NK-92 treated with Interleukin-12 subunit alpha and Interleukin-12 subunit beta, amount 100 ng/mL, for 24 hours (cell line): ENCODE measurements at regions not wholly inside any gene's neighbourhood (a gene's known extent, or its start where the extent isn't known, plus 50 kb on each side); places are given as distances from the start of the nearest gene placed in this dataset.

Experiments
- DNase-seq: peaks from one replicate; lab custom pipeline; 2025; lab: John Stamatoyannopoulos, UW

GRCh38 chr17:79192503-79193351, 118.1 kb downstream of the ENGASE start:
- DNase-seq = no peak

DNA sequence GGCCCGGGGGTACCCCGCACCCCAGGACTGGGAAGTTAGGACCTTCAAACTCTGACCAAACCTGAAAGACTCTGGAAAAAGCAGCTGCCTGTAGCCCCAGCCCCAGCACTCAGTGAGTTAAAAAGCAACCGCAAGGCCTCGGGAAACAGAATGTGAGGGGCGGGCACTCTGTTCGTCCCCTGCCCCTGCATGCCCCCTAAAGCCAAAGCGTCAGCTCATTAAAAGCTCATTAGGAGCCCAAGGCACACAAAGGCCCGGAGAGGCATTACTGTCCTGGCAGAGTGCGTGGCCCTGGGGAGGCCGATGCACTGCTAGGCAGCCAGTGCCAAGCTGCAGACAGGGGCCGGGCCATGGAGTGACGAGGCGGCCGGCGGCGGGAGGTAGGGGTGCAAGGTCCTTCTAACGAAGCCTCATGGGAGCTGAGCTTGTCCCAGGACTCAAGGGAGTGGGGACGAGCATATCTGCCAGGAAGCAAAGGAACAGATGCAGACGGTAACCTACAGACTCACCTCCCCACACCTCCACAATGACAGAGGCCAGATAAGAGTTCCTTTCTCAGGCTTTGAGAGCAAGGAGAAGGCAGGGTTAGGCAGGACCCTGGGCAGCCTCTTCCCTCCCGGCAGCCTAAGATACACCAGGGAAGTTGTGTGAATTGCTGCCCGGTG, 116.8 kb downstream of the ENGASE start:
- DNase-seq = no peak

- DNase-seq = no peak
These were observed 114.7 kb downstream of the ENGASE start for GRCh38 chr17:79189305-79189704.

GRCh38 chr17:79188685-79189084, 114.1 kb downstream of the ENGASE start:
- DNase-seq = no peak

DNA sequence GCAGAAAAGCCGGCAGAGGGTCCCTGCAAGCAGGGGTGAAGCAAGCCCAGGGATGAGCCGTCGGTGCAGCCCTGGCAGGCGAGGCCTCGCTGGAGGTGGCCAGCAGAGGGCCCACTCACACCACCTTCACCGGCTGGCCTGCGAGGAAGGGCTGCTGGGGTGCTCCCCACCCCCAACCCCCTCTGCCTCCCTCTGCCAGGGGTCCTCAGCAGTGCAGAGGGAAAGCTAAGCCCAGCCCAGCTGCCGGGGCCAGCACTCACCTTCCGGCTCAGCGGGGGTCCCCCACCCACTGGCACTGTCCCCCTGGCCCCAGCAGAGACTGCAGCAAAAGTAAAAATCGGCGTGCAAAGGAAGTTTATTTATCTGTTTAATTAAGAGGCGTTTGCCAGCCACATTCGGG, 113.4 kb downstream of the ENGASE start:
- DNase-seq = no peak

GRCh38 chr17:79187186-79187585, 112.6 kb downstream of the ENGASE start:
- no peak for DNase-seq

DNA sequence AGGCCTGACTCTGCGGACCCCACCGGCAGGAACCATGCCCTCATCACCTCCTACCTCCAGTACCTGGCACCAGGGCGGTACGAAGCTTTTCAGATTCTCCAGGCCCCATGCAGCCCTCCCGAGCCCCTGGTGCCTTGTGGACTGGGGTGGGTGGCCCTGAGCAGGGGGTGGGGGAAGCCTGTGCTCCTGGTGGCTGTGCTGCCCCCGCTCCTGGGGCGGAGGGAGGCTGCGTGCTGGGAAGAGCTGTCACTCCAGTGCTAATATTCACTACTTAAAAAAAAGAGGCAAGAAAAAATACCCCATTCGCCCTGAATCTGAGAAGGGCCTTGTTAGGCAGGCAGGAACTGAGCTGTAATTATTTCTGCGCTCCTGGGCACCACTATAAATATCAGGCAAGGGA, 111.8 kb downstream of the ENGASE start:
- DNase-seq = no peak

- no peak for DNase-seq
These were observed 111.0 kb downstream of the ENGASE start for GRCh38 chr17:79185671-79186070.

DNA sequence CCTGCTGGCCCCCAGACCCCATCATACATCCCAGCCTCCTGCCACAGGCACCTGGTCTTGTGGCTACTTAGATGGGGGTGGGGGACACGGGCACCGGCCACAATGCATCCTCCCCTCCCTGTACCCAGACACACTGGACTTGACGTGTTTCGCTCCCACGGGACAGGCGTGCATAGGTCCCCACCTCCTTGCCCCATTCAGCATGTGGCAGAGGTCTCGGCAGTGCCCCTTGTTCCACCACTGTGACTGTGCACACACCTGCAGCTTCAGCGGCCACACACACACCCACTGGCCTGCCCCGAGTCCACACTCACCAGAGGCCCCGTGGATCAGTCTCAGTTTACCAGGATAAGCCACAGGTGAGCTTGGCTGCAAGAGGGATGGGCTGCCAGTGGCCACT, 109.6 kb downstream of the ENGASE start:
- no peak for DNase-seq

DNA sequence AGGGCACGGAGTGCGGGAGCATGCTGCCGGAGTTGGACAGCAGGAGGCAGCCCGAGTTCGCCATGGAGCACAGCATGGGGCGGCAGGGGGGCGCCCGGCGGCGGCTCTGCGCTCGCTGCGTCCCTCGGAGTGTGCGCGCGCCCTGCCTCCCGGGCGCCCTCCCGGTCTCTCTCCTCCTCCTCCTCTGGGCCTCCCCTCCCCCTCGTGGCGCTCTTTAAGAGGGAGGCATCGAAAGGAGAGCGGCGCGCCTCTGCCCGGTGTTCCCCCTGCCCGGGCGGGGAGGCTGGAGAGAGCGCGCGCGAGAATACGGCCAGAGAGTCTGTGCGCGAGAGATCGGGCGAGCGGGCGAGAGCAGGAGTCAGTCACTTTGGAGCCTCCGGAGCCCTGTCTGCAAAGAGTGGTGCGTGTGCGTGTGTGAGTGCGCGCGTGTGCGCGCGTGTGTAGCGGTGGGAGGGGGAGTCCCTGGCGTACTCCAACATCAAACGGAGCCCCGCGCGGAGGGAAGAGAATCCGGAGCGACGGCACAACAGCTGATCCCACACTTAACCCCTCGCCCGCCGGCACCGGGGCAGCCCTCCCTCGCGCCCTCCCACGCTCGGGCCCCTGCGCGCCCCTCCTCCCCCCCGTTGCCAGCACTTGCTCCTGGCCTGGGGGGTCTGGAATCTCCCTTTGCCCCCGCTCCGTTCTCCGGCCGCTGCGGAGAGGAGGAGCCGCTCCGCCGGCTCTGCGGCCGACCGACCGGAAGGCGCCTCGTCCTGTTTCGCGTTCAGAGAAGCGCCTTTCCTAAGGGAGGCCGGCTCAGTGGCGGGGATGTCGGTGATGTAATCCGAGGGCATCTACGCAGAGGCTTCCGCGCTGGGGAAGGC, 108.9 kb downstream of the ENGASE start:
- DNase-seq = no peak

- no peak for DNase-seq
These were observed 108.3 kb downstream of the ENGASE start for GRCh38 chr17:79183043-79183292.

DNA sequence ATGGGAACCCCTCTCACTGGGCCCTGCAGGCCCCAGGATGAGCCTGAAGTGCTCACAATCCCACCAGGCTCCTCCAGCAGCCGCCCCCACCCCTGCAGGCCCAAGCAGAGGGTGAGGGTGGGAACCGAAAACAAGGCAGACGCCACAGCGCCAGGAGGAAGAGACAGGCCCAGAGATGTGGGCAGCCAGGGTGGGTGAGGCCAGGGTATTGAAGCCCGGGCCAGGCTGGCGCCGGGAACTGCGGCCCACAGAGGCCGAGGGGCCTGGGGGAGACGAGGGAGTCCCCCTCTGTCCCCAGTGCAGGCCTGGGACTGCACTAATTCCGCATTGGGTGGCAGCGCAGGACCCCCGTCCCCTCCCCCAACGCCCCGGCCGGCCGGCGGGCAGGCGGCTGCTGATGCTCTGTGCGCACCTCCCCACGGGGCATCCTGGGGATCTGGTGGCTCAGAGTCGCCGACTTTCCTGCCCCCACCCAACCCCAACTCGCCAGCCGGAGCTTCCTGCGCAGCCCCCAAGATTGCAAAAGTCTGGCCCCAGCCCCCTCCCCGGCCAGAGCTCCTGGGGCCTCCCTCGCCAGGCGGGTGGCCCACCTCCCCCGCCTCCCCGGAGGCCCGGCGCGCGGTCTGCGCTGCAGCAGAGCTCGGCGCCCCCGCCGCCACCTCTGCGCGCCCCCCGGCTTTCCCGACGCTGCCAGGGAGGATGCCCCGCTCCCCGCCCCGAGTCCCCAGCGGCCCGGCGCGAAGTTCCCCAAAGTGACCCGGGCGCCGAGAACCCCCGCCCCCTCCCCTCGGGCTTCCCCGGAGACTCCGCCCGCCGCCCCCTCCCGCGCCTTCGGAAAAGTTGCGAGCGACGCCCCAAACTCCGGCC, 107.8 kb downstream of the ENGASE start:
- no peak for DNase-seq

GRCh38 chr17:79180358-79181005, 105.9 kb downstream of the ENGASE start:
- no peak for DNase-seq

DNA sequence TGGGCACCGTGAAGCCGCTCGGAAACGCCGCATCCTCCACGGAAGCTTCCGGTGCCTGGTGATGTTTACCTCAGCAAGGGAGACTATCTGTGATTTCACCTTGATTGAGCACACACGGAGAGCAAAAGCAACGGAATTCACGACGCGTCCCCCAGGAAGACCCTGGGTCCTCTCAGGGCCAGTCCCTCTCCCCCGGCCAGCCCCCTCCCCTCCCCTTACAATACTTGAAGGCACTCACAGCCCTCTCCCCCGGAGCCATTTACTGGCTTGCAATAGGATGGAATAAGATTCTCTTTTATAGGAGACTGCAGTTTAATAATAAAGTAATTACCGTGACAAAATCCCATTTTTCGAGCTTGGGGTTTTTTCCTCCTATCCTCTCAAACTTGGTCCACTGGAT, 104.7 kb downstream of the ENGASE start:
- no peak for DNase-seq

- DNase-seq = no peak
These were observed 103.3 kb downstream of the ENGASE start for GRCh38 chr17:79177877-79178276.

DNA sequence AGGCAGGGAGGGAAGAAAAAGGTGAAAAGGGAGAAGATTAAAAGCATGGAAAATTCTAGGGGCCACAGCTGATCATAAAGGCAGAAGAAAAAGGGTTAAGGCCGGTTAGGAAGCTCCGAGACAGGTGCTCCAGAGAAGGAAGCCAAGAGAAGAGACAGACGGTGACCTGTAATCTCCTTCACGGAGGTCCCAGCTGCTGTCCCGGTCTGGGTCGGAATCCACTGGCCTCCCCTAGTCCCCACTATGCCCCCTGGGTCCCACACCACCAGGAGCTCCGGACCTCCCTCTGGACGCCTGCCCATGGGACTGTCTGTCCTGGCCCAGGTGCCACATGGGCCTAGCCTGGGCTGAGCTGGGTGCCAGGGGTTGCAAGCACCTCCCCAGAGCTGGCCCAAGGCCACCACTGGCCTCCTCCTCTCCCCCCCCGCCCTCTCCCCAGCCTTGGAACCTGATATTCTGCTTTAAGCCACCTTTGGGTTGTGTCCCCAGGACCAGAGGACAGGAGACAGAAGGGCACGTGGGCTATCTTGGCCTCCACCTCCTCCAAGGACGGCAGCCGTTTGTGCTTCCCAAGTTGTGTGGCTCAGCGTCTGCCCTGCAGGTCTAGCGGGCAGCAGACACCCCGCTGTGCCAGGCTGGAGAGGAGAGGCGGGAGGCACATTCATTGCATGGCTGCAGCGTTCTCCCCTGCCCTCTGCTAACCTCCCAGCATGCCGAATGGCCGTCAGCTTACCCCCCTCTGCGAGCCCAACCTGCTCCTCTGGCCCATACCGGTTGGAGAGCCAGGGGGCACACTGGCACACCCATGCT, 102.4 kb downstream of the ENGASE start:
- no peak for DNase-seq

- DNase-seq = no peak
These were observed 100.6 kb downstream of the ENGASE start for GRCh38 chr17:79174905-79175856.

GRCh38 chr17:79174193-79174765, 99.7 kb downstream of the ENGASE start:
- no peak for DNase-seq

DNA sequence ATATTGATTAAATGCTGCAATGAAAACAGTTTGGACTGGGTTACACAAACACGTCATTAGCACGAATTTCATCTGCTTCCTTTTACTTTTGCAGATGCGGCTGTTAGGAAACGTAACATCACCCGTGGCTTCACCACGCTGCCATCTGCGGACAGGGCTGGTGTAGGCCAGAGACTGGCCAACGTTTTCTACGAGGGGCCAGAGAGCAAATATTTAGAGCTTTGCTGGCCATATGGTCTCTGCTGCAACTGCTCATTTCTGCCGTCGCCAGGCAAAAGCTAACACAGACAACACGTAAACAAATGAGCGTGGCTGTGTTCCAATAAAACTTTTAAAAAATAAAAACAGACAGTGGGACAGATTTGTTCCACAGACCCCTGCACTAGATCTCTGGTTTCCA, 96.6 kb downstream of the ENGASE start:
- DNase-seq = no peak
